ENCODE measurements at regions not wholly inside any gene's neighbourhood (a gene's known extent, or its start where the extent isn't known, plus 50 kb on each side); places are given as distances from the start of the nearest gene placed in this dataset.

GRCh38 chr4:185895866-185896265 lies 83.9 kb upstream of the SORBS2 start:
- Histone ChIP-seq H3K4me3 (no peak overlapping the region), H3K27me3 (replicated peaks; ENCODE audit: insufficient read depth) (no peaks in the 10 kb centered on the region), H3K36me3 (no peaks in the 10 kb centered on the region), H3K9me3 (no peaks in the 10 kb centered on the region), H3K4me1 (ENCODE audit: control insufficient read depth in 1 of 2, low read depth in 2 of 2) (no peaks in the 10 kb centered on the region), H3K27ac (no peak overlapping the region)
- TF ChIP-seq CTCF (IDR thresholded peaks at IDR 0.05): no peak
- DNase-seq (ENCODE audit: low spot score) (no peak), ATAC-seq (ENCODE audit: insufficient number of reproducible peaks, low FRiP score, low read depth) (no peak)

- Histone ChIP-seq H3K27ac (no peak overlapping the region), H3K27me3 (replicated peaks; ENCODE audit: insufficient read depth) (no peaks in the 10 kb centered on the region), H3K9me3 (no peaks in the 10 kb centered on the region), H3K4me3 (no peak overlapping the region), H3K4me1 (ENCODE audit: control insufficient read depth in 1 of 2, low read depth in 2 of 2) (no peaks in the 10 kb centered on the region), H3K36me3 (no peaks in the 10 kb centered on the region)
- no peak for DNase-seq (ENCODE audit: low spot score)
- ATAC-seq (ENCODE audit: insufficient number of reproducible peaks, low FRiP score, low read depth): no peak
- TF ChIP-seq CTCF (IDR thresholded peaks at IDR 0.05): no peak
Observed at GRCh38 chr4:185896817-185897488, 85.0 kb upstream of the SORBS2 start.

GRCh38 chr4:185898413-185898812 lies 86.4 kb upstream of the SORBS2 start:
- Histone ChIP-seq H3K4me1 (ENCODE audit: control insufficient read depth in 1 of 2, low read depth in 2 of 2) (no peaks in the 10 kb centered on the region), H3K9me3 (no peaks in the 10 kb centered on the region), H3K4me3 (no peak overlapping the region), H3K27ac (no peak overlapping the region), H3K27me3 (replicated peaks; ENCODE audit: insufficient read depth) (no peaks in the 10 kb centered on the region), H3K36me3 (no peaks in the 10 kb centered on the region)
- no peak for DNase-seq (ENCODE audit: low spot score)
- ATAC-seq (ENCODE audit: insufficient number of reproducible peaks, low FRiP score, low read depth): no peak
- TF ChIP-seq CTCF (IDR thresholded peaks at IDR 0.05): no peak

GRCh38 chr4:185899833-185900232 lies 87.8 kb upstream of the SORBS2 start:
- Histone ChIP-seq H3K36me3 (no peaks in the 10 kb centered on the region), H3K9me3 (no peaks in the 10 kb centered on the region), H3K27ac (no peak overlapping the region), H3K4me1 (ENCODE audit: control insufficient read depth in 1 of 2, low read depth in 2 of 2) (no peaks in the 10 kb centered on the region), H3K27me3 (replicated peaks; ENCODE audit: insufficient read depth) (no peaks in the 10 kb centered on the region), H3K4me3 (no peak overlapping the region)
- no peak for ATAC-seq (ENCODE audit: insufficient number of reproducible peaks, low FRiP score, low read depth)
- DNase-seq (ENCODE audit: low spot score): no peak
- TF ChIP-seq CTCF (IDR thresholded peaks at IDR 0.05): no peak

GRCh38 chr4:185902654-185903053 lies 90.7 kb upstream of the SORBS2 start:
- no peaks in the 10 kb centered on the region for H3K9me3 ChIP-seq
- ATAC-seq (ENCODE audit: insufficient number of reproducible peaks, low FRiP score, low read depth) (no peak), DNase-seq (ENCODE audit: low spot score) (no peak)
- no peaks in the 10 kb centered on the region for H3K27me3 ChIP-seq (replicated peaks; ENCODE audit: insufficient read depth)
- H3K4me3 ChIP-seq: no peak overlapping the region
- no peak for TF ChIP-seq CTCF (IDR thresholded peaks at IDR 0.05)
- H3K36me3 ChIP-seq: no peaks in the 10 kb centered on the region
- no peak overlapping the region for H3K27ac ChIP-seq
- H3K4me1 ChIP-seq (ENCODE audit: control insufficient read depth in 1 of 2, low read depth in 2 of 2): no peaks in the 10 kb centered on the region

Measured in thoracic aorta (tissue), 2 donors.